GM12875 (cell line): ENCODE measurements at regions not wholly inside any gene's neighbourhood (a gene's known extent, or its start where the extent isn't known, plus 50 kb on each side); places are given as distances from the start of the nearest gene placed in this dataset.

ENCODE experiments used
- H3K4me3 ChIP-seq: one replicate; pipeline ENCODE4 v1.5.1; 2011; ENCODE audit warnings: low read depth, low read length, control low read depth
- TF ChIP-seq, protein P1 (sequence below): IDR thresholded peaks from 2 replicates; pipeline ENCODE4 v1.5.1; 2011; ENCODE audit warnings: low read depth, mild to moderate bottlenecking, control low read depth, inconsistent platforms, low read length, moderate library complexity, borderline replicate concordance; ENCODE audit not compliant: insufficient read depth

DNA sequence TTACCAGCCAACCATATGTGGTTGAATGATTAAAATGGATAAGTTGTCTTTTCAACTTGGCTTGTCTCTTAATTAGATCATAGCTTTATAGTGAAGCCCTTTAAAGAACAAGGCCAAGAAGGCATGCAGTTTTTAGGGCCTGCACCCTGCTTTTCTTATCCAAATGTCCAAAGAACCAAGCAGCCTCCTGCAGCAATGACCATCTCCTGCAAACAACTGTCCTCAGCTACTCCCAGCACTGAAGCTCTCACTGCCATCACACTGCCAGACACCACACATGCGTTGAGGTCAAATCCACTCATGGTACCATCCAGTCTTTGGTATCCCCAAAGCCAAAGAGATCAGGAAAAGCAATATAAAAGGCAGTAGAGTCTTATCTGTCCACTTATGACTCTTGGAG is 210.3 kb downstream of the ACTR3B start:
- TF ChIP-seq, protein P1, sequence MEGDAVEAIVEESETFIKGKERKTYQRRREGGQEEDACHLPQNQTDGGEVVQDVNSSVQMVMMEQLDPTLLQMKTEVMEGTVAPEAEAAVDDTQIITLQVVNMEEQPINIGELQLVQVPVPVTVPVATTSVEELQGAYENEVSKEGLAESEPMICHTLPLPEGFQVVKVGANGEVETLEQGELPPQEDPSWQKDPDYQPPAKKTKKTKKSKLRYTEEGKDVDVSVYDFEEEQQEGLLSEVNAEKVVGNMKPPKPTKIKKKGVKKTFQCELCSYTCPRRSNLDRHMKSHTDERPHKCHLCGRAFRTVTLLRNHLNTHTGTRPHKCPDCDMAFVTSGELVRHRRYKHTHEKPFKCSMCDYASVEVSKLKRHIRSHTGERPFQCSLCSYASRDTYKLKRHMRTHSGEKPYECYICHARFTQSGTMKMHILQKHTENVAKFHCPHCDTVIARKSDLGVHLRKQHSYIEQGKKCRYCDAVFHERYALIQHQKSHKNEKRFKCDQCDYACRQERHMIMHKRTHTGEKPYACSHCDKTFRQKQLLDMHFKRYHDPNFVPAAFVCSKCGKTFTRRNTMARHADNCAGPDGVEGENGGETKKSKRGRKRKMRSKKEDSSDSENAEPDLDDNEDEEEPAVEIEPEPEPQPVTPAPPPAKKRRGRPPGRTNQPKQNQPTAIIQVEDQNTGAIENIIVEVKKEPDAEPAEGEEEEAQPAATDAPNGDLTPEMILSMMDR = no peak
- H3K4me3 ChIP-seq = no peak overlapping the region

DNA sequence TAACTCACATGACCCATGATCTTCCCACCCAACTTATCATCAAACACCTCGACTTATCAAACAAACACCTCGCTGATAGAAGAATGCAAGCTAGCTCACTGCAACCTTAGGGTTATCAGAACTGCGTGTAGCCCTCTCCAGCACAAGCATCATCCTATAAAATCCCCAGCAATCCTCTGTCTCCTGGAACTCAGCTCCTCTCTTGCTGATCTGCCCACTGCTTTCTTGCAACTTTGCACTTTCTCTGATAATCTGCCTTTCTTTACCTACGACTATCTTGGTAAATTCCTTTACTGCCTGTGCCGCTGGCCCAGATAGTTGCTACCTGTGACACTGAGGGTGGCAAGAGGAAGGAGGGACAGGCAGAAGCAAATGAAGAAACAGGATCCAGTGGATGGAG is 210.9 kb downstream of the ACTR3B start:
- TF ChIP-seq, protein P1 = no peak
- H3K4me3 ChIP-seq = no peak overlapping the region

DNA sequence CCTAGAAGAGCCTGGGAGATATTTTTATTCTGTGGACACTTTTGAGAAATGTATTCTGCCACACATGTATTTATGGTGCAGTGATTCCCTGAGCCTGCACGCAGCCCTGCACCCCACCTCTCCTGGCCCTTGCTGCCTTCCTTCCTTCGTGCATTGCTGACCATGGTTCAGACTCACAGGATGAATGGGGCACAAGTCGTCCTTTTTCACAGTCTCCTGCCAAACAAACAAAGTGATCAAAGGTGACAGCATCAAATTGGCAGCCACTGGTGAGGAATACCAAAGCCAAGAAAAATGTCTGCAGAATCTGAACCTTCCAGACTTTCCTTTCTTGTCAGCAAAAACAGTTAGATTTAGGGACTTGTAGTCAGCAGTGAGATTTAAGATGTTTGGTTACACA is 215.0 kb downstream of the ACTR3B start:
- TF ChIP-seq, protein P1 = no peak
- H3K4me3 ChIP-seq = no peak overlapping the region

DNA sequence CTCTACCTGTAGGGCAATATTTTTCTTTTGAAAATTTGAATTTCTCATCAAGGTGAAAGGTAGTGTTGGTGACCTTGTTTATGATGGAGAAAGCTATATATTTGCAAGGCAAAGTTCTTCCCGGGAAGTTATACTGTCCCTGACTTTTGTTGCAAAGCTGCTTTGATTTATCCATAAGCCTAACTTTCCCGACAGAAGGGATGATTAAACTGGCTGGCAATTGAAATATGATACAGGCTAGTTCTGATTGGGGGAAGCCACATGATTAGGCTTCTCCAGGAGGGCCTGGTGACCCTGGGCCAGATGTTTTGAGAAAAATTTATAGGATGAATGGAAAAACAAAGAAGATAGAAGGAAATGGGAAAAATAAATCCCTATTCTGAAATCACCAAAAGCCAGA is 215.5 kb downstream of the ACTR3B start:
- TF ChIP-seq, protein P1 = no peak
- no peak overlapping the region for H3K4me3 ChIP-seq

DNA sequence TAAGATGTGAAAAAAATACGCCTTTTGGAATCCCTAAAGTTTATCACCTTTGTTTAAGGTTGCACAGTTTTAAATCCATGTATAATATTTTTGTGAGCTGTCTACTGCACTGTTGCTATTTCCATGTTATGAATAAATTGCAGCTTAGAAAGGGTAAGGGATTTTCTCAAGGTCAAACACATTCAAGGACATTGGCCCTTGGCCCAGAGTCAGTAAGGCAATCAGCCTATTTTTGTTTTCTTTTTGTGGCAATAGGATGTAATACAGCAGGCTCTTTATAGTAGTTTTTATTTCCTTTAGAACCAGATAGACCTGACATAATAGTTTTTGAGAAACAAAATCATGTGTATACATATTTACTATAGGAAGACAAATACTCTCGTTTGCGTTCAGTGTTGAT is 219.8 kb downstream of the ACTR3B start:
- TF ChIP-seq, protein P1 = no peak
- no peak overlapping the region for H3K4me3 ChIP-seq

DNA sequence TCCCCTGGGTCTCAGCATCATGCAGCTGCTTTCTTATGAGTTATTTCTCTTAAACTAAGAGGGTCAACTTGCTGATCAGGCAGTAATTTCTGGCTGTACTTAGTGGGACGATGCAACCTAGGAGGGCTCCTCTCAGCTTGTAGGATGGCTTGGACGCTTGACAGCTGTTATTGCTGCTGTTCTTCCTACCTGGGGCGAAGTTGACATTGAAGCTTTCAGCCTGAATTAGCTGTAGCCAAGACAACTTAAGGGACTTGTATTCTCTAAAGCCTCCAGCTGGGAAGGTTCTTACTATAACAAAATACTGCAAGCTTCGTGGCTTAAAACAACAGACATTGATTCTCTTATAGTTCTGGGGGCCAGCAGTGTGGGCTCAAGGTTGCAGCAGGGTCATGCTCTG is 224.9 kb downstream of the ACTR3B start:
- H3K4me3 ChIP-seq = no peak overlapping the region
- TF ChIP-seq, protein P1 = no peak

DNA sequence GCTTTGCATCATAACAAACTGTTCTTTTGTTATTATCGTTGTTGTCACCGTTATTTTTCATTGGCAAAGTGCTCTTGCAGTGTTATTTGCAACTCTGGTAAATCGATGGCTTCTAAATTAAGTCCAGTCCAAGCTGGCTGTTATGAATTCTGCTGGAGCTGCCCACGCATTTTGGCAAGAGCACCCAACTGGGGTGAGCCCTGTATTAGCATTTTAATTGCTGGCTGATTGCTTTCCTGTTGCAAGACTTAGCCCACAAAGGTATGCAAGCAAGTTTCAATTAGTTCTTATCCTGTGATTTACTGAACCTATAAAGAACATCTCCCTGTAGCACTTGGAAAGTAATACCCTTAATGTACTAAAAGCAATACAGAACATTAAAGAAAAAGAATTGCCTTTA is 226.8 kb downstream of the ACTR3B start:
- TF ChIP-seq, protein P1 = no peak
- no peak overlapping the region for H3K4me3 ChIP-seq
